PC-9 (cell line): ENCODE measurements at regions not wholly inside any gene's neighbourhood (a gene's known extent, or its start where the extent isn't known, plus 50 kb on each side); places are given as distances from the start of the nearest gene placed in this dataset.

ENCODE experiments used
- BruUV-seq: library from RNA; stranded (reverse); fragments of 400-500 nt; replicated peaks from 2 replicates; lab custom pipeline; 2021; lab: Mats Ljungman, UMichigan
- CTCF ChIA-PET: fragments of 300-600 bp; sonication (Branson Sonifier 250); formaldehyde crosslinking; loops from one replicate; lab custom pipeline; 2022; ENCODE audit warnings: antibody characterized with exemption; lab: Charles Lee
- POLR2A ChIA-PET: fragments of 300-600 bp; sonication (Branson Sonifier 250); formaldehyde crosslinking; loops from one replicate; lab custom pipeline; 2022; ENCODE audit warnings: antibody characterized with exemption; ENCODE audit not compliant: unreplicated experiment; lab: Charles Lee
- DNase-seq, 2 experiments: peaks; one replicate each; pipeline versions ENCODE4 v3.0.0 to v3.0.0-alpha.2; 2015 to 2022; ENCODE audit warnings: mixed read lengths in 1 of 2
- H2AFZ ChIP-seq: fragments of 200-600 bp; sonication (generic); 2 replicates; pipeline ENCODE4 v1.8.1; 2017; ENCODE audit warnings: antibody characterized with exemption
- H3F3A ChIP-seq: fragments of 200-600 bp; sonication (generic); 2 replicates; pipeline ENCODE4 v1.8.1; 2017; ENCODE audit warnings: antibody characterized with exemption, mild to moderate bottlenecking, low read depth; ENCODE audit not compliant: insufficient read depth
- H3K27ac ChIP-seq: fragments of 200-600 bp; sonication (generic); 2 replicates; pipeline ENCODE4 v1.6.1; 2016; ENCODE audit warnings: mixed run types
- H3K27me3 ChIP-seq: fragments of 200-600 bp; sonication (generic); 2 replicates; pipeline ENCODE4 v1.6.1; 2016; ENCODE audit warnings: low read depth, mixed run types; ENCODE audit not compliant: insufficient read depth
- H3K36me3 ChIP-seq: fragments of 200-600 bp; sonication (generic); 2 replicates; pipeline ENCODE4 v1.6.1; 2016; ENCODE audit warnings: low read depth, mixed run types
- H3K4me1 ChIP-seq: fragments of 200-600 bp; sonication (generic); replicated peaks from 2 replicates; pipeline ENCODE4 v1.6.1; 2016; ENCODE audit warnings: mixed run types; ENCODE audit not compliant: insufficient read depth
- H3K4me2 ChIP-seq: fragments of 200-600 bp; sonication (generic); 2 replicates; pipeline ENCODE4 v1.6.1; 2017; ENCODE audit warnings: mixed run types
- H3K4me3 ChIP-seq: fragments of 200-600 bp; sonication (generic); 2 replicates; pipeline ENCODE4 v1.6.1; 2016; ENCODE audit warnings: mixed run types
- H3K79me2 ChIP-seq: fragments of 200-600 bp; sonication (generic); 2 replicates; pipeline ENCODE4 v1.6.1; 2017; ENCODE audit warnings: low read depth, mixed run types
- H3K9me2 ChIP-seq: fragments of 200-600 bp; sonication (generic); 2 replicates; pipeline ENCODE4 v1.8.1; 2017; ENCODE audit warnings: mild to moderate bottlenecking; ENCODE audit not compliant: insufficient read depth
- H3K9me3 ChIP-seq: fragments of 200-600 bp; sonication (generic); 2 replicates; pipeline ENCODE4 v1.8.1; 2016; ENCODE audit warnings: low read depth; ENCODE audit not compliant: insufficient read depth
- H4K20me1 ChIP-seq: fragments of 200-600 bp; sonication (generic); 2 replicates; pipeline ENCODE4 v1.8.1; 2017; ENCODE audit not compliant: insufficient read depth
- EZH2 ChIP-seq: fragments of 200-600 bp; sonication (generic); IDR thresholded peaks from 2 replicates; pipeline ENCODE4 v1.8.0; 2017; ENCODE audit warnings: antibody characterized with exemption, low read depth
- intact Hi-C: fragments of 100-400 bp; cut with micrococcal nuclease; formaldehyde crosslinking; loops from one replicate; pipeline ENCODE4 v1.10.0; 2022; ENCODE audit not compliant: unreplicated experiment
- TF ChIP-seq, protein P1 (sequence below): fragments of 200-600 bp; sonication (generic); conservative IDR thresholded peaks from 2 replicates; pipeline ENCODE4 v1.6.1; 2017; ENCODE audit warnings: mixed run types, antibody characterized with exemption, mild to moderate bottlenecking, moderate library complexity

GRCh38 chr11:90326647-90327046 lies 103.8 kb upstream of the CHORDC1 start:
- no peaks in the 10 kb centered on the region for H3K4me1 ChIP-seq
- no peak overlapping the region for H3K27ac ChIP-seq
- no peaks in the 10 kb centered on the region for H3K36me3 ChIP-seq
- 0 out of 2 replicates have a peak, but pooled peaks cover 4% of the 10 kb centered on the region for H3K9me3 ChIP-seq
- CTCF ChIA-PET: no interaction called here
- DNase-seq: no peak
- intact Hi-C loops: no loop called here
- H4K20me1 ChIP-seq: no peaks in the 10 kb centered on the region
- 0 out of 2 replicates have a peak, but pooled peaks cover 5% of the 10 kb centered on the region for H3K9me2 ChIP-seq
- H3K4me3 ChIP-seq: no peak overlapping the region
- no peaks in the 10 kb centered on the region for H3K79me2 ChIP-seq
- POLR2A ChIA-PET: no interaction called here
- H3F3A ChIP-seq: no peaks in the 10 kb centered on the region
- TF ChIP-seq, protein P1, sequence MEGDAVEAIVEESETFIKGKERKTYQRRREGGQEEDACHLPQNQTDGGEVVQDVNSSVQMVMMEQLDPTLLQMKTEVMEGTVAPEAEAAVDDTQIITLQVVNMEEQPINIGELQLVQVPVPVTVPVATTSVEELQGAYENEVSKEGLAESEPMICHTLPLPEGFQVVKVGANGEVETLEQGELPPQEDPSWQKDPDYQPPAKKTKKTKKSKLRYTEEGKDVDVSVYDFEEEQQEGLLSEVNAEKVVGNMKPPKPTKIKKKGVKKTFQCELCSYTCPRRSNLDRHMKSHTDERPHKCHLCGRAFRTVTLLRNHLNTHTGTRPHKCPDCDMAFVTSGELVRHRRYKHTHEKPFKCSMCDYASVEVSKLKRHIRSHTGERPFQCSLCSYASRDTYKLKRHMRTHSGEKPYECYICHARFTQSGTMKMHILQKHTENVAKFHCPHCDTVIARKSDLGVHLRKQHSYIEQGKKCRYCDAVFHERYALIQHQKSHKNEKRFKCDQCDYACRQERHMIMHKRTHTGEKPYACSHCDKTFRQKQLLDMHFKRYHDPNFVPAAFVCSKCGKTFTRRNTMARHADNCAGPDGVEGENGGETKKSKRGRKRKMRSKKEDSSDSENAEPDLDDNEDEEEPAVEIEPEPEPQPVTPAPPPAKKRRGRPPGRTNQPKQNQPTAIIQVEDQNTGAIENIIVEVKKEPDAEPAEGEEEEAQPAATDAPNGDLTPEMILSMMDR: no peak
- no peak for TF ChIP-seq EZH2
- H3K4me2 ChIP-seq: no peak overlapping the region
- H3K27me3 ChIP-seq: no peaks in the 10 kb centered on the region
- no peak overlapping the region for H2AFZ ChIP-seq
- BruUV-seq: no TSS peak

GRCh38 chr11:90323289-90323688 lies 100.4 kb upstream of the CHORDC1 start:
- no peak overlapping the region for H3K27ac ChIP-seq

GRCh38 chr11:90321018-90321417 lies 98.2 kb upstream of the CHORDC1 start:
- H3K9me2 ChIP-seq: 0 out of 2 replicates have a peak, but pooled peaks cover 5% of the 10 kb centered on the region
- no peak overlapping the region for H2AFZ ChIP-seq
- no peak for TF ChIP-seq EZH2
- TF ChIP-seq, protein P1: no peak
- no peaks in the 10 kb centered on the region for H3K36me3 ChIP-seq
- H3F3A ChIP-seq: no peaks in the 10 kb centered on the region
- no peaks in the 10 kb centered on the region for H3K4me1 ChIP-seq
- BruUV-seq: no TSS peak
- H3K79me2 ChIP-seq: no peaks in the 10 kb centered on the region
- H3K9me3 ChIP-seq: no peaks in the 10 kb centered on the region
- no peaks in the 10 kb centered on the region for H4K20me1 ChIP-seq
- H3K4me3 ChIP-seq: no peak overlapping the region
- no peak overlapping the region for H3K4me2 ChIP-seq
- ChIA-PET POLR2A (no interaction called here), CTCF (no interaction called here)
- H3K27me3 ChIP-seq: no peaks in the 10 kb centered on the region
- intact Hi-C loops: no loop called here
- H3K27ac ChIP-seq: no peak overlapping the region
- DNase-seq: no peak

More at GRCh38 chr11:90323289-90323688, 100.4 kb upstream of the CHORDC1 start:
- Histone ChIP-seq H4K20me1 (no peaks in the 10 kb centered on the region), H3K4me1 (no peaks in the 10 kb centered on the region), H3K4me3 (no peak overlapping the region), H3K79me2 (no peaks in the 10 kb centered on the region), H3F3A (no peaks in the 10 kb centered on the region), H3K4me2 (no peak overlapping the region), H2AFZ (no peak overlapping the region), H3K9me2 (0 out of 2 replicates have a peak, but pooled peaks cover 5% of the 10 kb centered on the region), H3K27me3 (no peaks in the 10 kb centered on the region), H3K36me3 (no peaks in the 10 kb centered on the region), H3K9me3 (0 out of 2 replicates have a peak, but pooled peaks cover under 1% of the 10 kb centered on the region)
- DNase-seq: no peak
- BruUV-seq: no TSS peak
- TF ChIP-seq, protein P1: no peak
- TF ChIP-seq EZH2: no peak
- intact Hi-C loops: no loop called here
- ChIA-PET CTCF (no interaction called here), POLR2A (no interaction called here)
